Activated CD4-positive, alpha-beta T cell treated with anti-CD3 and anti-CD28 coated beads, Interleukin-2, amount 10 ng/mL, durations not matched to agents 7 days and 5 days (primary cell): ENCODE measurements at regions not wholly inside any gene's neighbourhood (a gene's known extent, or its start where the extent isn't known, plus 50 kb on each side); places are given as distances from the start of the nearest gene placed in this dataset.

Source experiments
- CTCF ChIA-PET: fragments of 350-600 bp; sonication (Branson Sonifier 250); formaldehyde crosslinking; loops from one replicate; lab custom pipeline; 2021; ENCODE audit warnings: antibody characterized with exemption; lab: Charles Lee
- POLR2A ChIA-PET: fragments of 350-600 bp; sonication (Branson Sonifier 250); formaldehyde crosslinking; loops from one replicate; lab custom pipeline; 2021; ENCODE audit warnings: antibody characterized with exemption; lab: Charles Lee
- DNase-seq: peaks from one replicate; pipeline ENCODE4 v3.0.0-alpha.2; 2020
- H3K27ac Mint-ChIP-seq: one replicate; pipeline ENCODE4 v1.8.0; 2021; ENCODE audit warnings: mild to moderate bottlenecking, moderate library complexity, mixed read lengths
- H3K27me3 Mint-ChIP-seq: one replicate; pipeline ENCODE4 v1.8.0; 2021; ENCODE audit warnings: mixed read lengths
- H3K36me3 Mint-ChIP-seq: one replicate; pipeline ENCODE4 v1.8.0; 2021; ENCODE audit warnings: low read depth, mixed read lengths
- H3K4me1 Mint-ChIP-seq: one replicate; pipeline ENCODE4 v1.8.0; 2021; ENCODE audit warnings: mixed read lengths
- H3K4me3 Mint-ChIP-seq: one replicate; pipeline ENCODE4 v1.8.0; 2021; ENCODE audit warnings: mild to moderate bottlenecking, moderate library complexity, mixed read lengths
- H3K9me3 Mint-ChIP-seq: one replicate; pipeline ENCODE4 v1.8.0; 2021; ENCODE audit warnings: mixed read lengths

GRCh38 chr4:32196950-32197688, 1477.0 kb downstream of the PCDH7 start:
- ChIA-PET POLR2A (no interaction called here), CTCF (no interaction called here)
- H3K9me3 Mint-ChIP-seq = peaks cover 13% of the 10 kb centered on the region
- no peak overlapping the region for H3K4me3 Mint-ChIP-seq
- DNase-seq = no peak
- H3K27me3 Mint-ChIP-seq = no peaks in the 10 kb centered on the region
- no peaks in the 10 kb centered on the region for H3K4me1 Mint-ChIP-seq
- H3K27ac Mint-ChIP-seq = no peak overlapping the region
- no peaks in the 10 kb centered on the region for H3K36me3 Mint-ChIP-seq

- DNase-seq = no peak
- H3K4me1 Mint-ChIP-seq = no peaks in the 10 kb centered on the region
- peaks cover 13% of the 10 kb centered on the region for H3K9me3 Mint-ChIP-seq
- ChIA-PET CTCF (no interaction called here), POLR2A (no interaction called here)
- no peak overlapping the region for H3K27ac Mint-ChIP-seq
- no peaks in the 10 kb centered on the region for H3K36me3 Mint-ChIP-seq
- no peaks in the 10 kb centered on the region for H3K27me3 Mint-ChIP-seq
- no peak overlapping the region for H3K4me3 Mint-ChIP-seq
Observed at GRCh38 chr4:32199639-32200038, 1479.5 kb downstream of the PCDH7 start.

GRCh38 chr4:32203340-32203739, 1483.2 kb downstream of the PCDH7 start:
- ChIA-PET POLR2A (no interaction called here), CTCF (no interaction called here)
- H3K36me3 Mint-ChIP-seq = no peaks in the 10 kb centered on the region
- H3K27me3 Mint-ChIP-seq = no peaks in the 10 kb centered on the region
- no peak overlapping the region for H3K4me3 Mint-ChIP-seq
- no peak for DNase-seq
- peaks cover 10% of the 10 kb centered on the region for H3K9me3 Mint-ChIP-seq
- no peaks in the 10 kb centered on the region for H3K4me1 Mint-ChIP-seq
- H3K27ac Mint-ChIP-seq = no peak overlapping the region

DNA sequence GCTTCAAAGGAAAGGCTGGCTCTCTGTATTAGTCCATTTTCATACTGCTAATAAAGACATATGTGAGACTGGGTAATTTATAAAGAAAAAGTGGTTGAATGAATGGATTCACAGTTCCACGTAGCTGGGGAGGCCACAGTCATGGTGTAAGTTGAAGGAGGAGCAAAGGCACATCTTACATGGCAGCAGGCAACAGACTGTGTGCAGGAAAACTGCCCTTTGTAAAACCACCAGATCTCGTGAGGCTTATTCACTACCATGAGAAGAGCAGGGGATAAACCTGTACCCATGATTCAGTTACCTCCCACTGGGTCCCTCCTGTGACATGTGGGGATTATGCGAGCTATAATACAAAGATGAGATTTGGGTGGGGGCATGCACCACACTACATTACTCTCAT, 1486.6 kb downstream of the PCDH7 start:
- DNase-seq = no peak
- no peak overlapping the region for H3K27ac Mint-ChIP-seq
- H3K36me3 Mint-ChIP-seq = no peaks in the 10 kb centered on the region
- H3K9me3 Mint-ChIP-seq = peaks cover 15% of the 10 kb centered on the region
- ChIA-PET POLR2A (no interaction called here), CTCF (no interaction called here)
- H3K4me3 Mint-ChIP-seq = no peak overlapping the region
- no peaks in the 10 kb centered on the region for H3K27me3 Mint-ChIP-seq
- no peaks in the 10 kb centered on the region for H3K4me1 Mint-ChIP-seq

GRCh38 chr4:32207456-32207855, 1487.3 kb downstream of the PCDH7 start:
- Mint-ChIP-seq H3K4me3 (no peak overlapping the region), H3K27ac (no peak overlapping the region), H3K36me3 (no peaks in the 10 kb centered on the region), H3K27me3 (no peaks in the 10 kb centered on the region), H3K4me1 (no peaks in the 10 kb centered on the region), H3K9me3 (peaks cover 15% of the 10 kb centered on the region)
- CTCF ChIA-PET = no interaction called here
- POLR2A ChIA-PET = no interaction called here
- DNase-seq = no peak

DNA sequence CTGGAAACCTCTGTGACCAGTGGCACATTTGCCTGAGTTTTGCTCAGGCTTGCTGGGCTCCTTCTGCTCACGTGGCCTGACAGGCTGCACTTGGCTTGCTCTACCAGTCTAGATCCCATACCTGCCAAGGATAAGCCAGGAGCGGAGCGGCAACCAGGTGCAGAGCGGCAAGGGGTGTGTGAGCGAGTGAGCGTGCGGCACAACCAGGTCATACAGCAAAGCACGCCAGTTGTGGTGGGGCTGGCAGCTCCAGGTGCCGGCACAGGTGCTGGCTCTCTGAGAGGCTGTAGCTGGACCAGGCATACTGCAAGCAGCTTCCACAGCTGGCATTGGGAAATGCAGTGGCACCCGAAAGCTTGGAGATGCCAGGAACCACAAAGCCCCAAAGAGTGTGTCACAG, 1495.1 kb downstream of the PCDH7 start:
- no peaks in the 10 kb centered on the region for H3K36me3 Mint-ChIP-seq
- no peak for DNase-seq
- POLR2A ChIA-PET = no interaction called here
- H3K9me3 Mint-ChIP-seq = peaks cover 15% of the 10 kb centered on the region
- no peak overlapping the region for H3K4me3 Mint-ChIP-seq
- no peak overlapping the region for H3K27ac Mint-ChIP-seq
- no peaks in the 10 kb centered on the region for H3K4me1 Mint-ChIP-seq
- CTCF ChIA-PET = no interaction called here
- H3K27me3 Mint-ChIP-seq = no peaks in the 10 kb centered on the region

GRCh38 chr4:32216502-32216901, 1496.3 kb downstream of the PCDH7 start:
- ChIA-PET POLR2A (no interaction called here), CTCF (no interaction called here)
- DNase-seq = no peak
- H3K27ac Mint-ChIP-seq = no peak overlapping the region
- H3K9me3 Mint-ChIP-seq = peaks cover 15% of the 10 kb centered on the region
- no peak overlapping the region for H3K4me3 Mint-ChIP-seq
- H3K36me3 Mint-ChIP-seq = no peaks in the 10 kb centered on the region
- H3K27me3 Mint-ChIP-seq = no peaks in the 10 kb centered on the region
- H3K4me1 Mint-ChIP-seq = no peaks in the 10 kb centered on the region

- ChIA-PET CTCF (no interaction called here), POLR2A (no interaction called here)
- Mint-ChIP-seq H3K27me3 (no peaks in the 10 kb centered on the region), H3K27ac (no peak overlapping the region), H3K4me3 (no peak overlapping the region), H3K9me3 (peaks cover 18% of the 10 kb centered on the region), H3K36me3 (no peaks in the 10 kb centered on the region), H3K4me1 (no peaks in the 10 kb centered on the region)
- no peak for DNase-seq
Observed at GRCh38 chr4:32219306-32220075, 1499.3 kb downstream of the PCDH7 start.

GRCh38 chr4:32226204-32226603, 1506.0 kb downstream of the PCDH7 start:
- H3K36me3 Mint-ChIP-seq = no peaks in the 10 kb centered on the region
- no peaks in the 10 kb centered on the region for H3K27me3 Mint-ChIP-seq
- H3K4me3 Mint-ChIP-seq = no peak overlapping the region
- no peak for DNase-seq
- H3K4me1 Mint-ChIP-seq = no peaks in the 10 kb centered on the region
- ChIA-PET POLR2A (no interaction called here), CTCF (no interaction called here)
- peaks cover 9% of the 10 kb centered on the region for H3K9me3 Mint-ChIP-seq
- no peak overlapping the region for H3K27ac Mint-ChIP-seq

GRCh38 chr4:32226733-32227132, 1506.6 kb downstream of the PCDH7 start:
- Mint-ChIP-seq H3K27ac (no peak overlapping the region), H3K27me3 (no peaks in the 10 kb centered on the region), H3K36me3 (no peaks in the 10 kb centered on the region), H3K4me3 (no peak overlapping the region), H3K9me3 (peaks cover 9% of the 10 kb centered on the region), H3K4me1 (no peaks in the 10 kb centered on the region)
- POLR2A ChIA-PET = no interaction called here
- CTCF ChIA-PET = no interaction called here
- DNase-seq = no peak

DNA sequence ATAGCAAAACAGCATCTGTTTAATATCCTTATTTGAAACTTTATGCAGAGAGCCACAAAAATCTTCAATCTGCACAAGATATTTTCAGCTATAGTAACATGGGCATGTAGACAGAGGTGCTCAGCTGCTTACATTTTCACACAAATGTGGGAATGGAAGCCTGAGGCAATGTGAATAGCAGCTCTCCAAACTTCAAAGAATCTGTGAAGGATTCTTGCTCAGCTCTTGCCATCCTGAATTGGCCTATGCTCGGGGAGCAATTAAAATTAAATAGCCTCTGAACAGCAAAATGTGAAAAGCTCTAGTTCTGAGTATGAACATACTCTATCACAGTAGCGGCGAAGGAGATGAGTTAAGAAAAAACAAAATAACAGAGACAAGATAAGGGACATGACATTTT, 1523.8 kb downstream of the PCDH7 start:
- CTCF ChIA-PET = no interaction called here
- H3K4me1 Mint-ChIP-seq = no peaks in the 10 kb centered on the region
- H3K27ac Mint-ChIP-seq = no peak overlapping the region
- H3K9me3 Mint-ChIP-seq = peaks cover 6% of the 10 kb centered on the region
- no peak for DNase-seq
- H3K36me3 Mint-ChIP-seq = no peaks in the 10 kb centered on the region
- H3K27me3 Mint-ChIP-seq = no peaks in the 10 kb centered on the region
- POLR2A ChIA-PET = no interaction called here
- H3K4me3 Mint-ChIP-seq = no peak overlapping the region

DNA sequence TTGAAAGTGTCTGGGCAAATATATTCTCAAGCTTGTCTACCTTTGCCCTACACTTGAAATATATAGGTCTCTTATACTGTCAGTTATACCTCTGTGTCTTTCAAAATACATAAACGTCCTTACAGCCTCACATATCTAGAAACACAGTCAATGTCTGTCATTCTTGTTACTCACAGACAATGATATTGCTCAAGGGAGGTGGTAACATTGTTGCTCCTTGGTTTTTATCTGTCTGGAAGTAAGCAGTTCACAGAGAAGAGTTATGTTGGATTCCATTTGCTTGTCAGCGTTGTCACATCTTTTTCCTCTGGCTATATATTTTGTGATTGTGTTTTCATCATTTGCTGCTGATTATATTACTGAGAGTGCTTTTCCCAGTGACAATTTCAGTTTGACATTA, 1528.9 kb downstream of the PCDH7 start:
- Mint-ChIP-seq H3K4me1 (no peaks in the 10 kb centered on the region), H3K4me3 (no peak overlapping the region), H3K27me3 (no peaks in the 10 kb centered on the region), H3K36me3 (no peaks in the 10 kb centered on the region), H3K27ac (no peak overlapping the region), H3K9me3 (peaks cover 11% of the 10 kb centered on the region)
- no peak for DNase-seq
- POLR2A ChIA-PET = no interaction called here
- CTCF ChIA-PET = no interaction called here

DNA sequence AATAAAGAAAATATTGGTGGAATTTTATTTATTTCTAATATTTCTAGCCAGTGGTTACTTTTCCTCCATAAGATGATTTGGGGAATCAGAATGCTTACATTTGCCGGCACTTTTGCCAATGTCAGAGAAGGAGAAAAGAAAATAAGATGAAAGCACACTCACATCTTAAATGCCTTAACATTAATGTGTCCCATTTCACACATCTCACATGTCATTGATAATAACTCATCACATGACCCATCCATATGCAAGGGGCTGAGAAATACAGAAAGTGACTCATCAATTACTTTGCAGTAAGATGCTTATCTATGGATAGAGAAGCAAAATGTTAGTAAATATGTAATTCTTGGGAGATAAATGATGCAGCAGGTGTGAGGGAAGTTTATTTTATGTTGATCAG, 1531.0 kb downstream of the PCDH7 start:
- H3K4me3 Mint-ChIP-seq = no peak overlapping the region
- CTCF ChIA-PET = no interaction called here
- H3K27ac Mint-ChIP-seq = no peak overlapping the region
- DNase-seq = no peak
- no peaks in the 10 kb centered on the region for H3K27me3 Mint-ChIP-seq
- H3K4me1 Mint-ChIP-seq = no peaks in the 10 kb centered on the region
- H3K36me3 Mint-ChIP-seq = no peaks in the 10 kb centered on the region
- H3K9me3 Mint-ChIP-seq = peaks cover 5% of the 10 kb centered on the region
- POLR2A ChIA-PET = no interaction called here

GRCh38 chr4:32251926-32252325, 1531.8 kb downstream of the PCDH7 start:
- ChIA-PET CTCF (no interaction called here), POLR2A (no interaction called here)
- Mint-ChIP-seq H3K36me3 (no peaks in the 10 kb centered on the region), H3K27ac (no peak overlapping the region), H3K9me3 (peaks cover 7% of the 10 kb centered on the region), H3K27me3 (no peaks in the 10 kb centered on the region), H3K4me3 (no peak overlapping the region), H3K4me1 (no peaks in the 10 kb centered on the region)
- DNase-seq = no peak
